ENCODE measurements at regions not wholly inside any gene's neighbourhood (a gene's known extent, or its start where the extent isn't known, plus 50 kb on each side); places are given as distances from the start of the nearest gene placed in this dataset.

- ATAC-seq, result no peak
- Histone ChIP-seq H3K9me1 (ENCODE audit: control insufficient read depth, insufficient read depth, low read length) (no peaks in the 10 kb centered on the region), H3K79me2 (ENCODE audit: control insufficient read depth, insufficient read depth, low read length) (no peaks in the 10 kb centered on the region), H2AFZ (ENCODE audit: low read depth, low read length) (no peak overlapping the region), H3K4me1 (replicated peaks in 1 of 2; ENCODE audit: control insufficient read depth in 2 of 2, insufficient read depth in 2 of 2, low read length in 2 of 2) (peaks cover 9 to 19% of the 10 kb centered on the region in 2 experiments; a peak in 4 of 5 replicates), H3K27me3 (ENCODE audit: control insufficient read depth in 2 of 2, insufficient read depth in 2 of 2, low read length in 2 of 2) (peaks cover 7 to 23% of the 10 kb centered on the region in 2 experiments; a peak in 4 of 5 replicates), H3K9me3 (replicated peaks; ENCODE audit: control insufficient read depth, insufficient read depth, low read depth, low read length) (no peaks in the 10 kb centered on the region), H4K20me1 (replicated peaks; ENCODE audit: control insufficient read depth, insufficient read depth, low read length) (no peaks in the 10 kb centered on the region), H3K27ac (ENCODE audit: extremely low read depth, low read depth, low read length) (no peak overlapping the region), H3K9ac (ENCODE audit: insufficient read depth in 1 of 2, low read depth in 2 of 2, low read length in 2 of 2) (no peak overlapping the region), H3K4me2 (ENCODE audit: insufficient read depth, low read length) (no peak overlapping the region), H3K36me3 (ENCODE audit: control insufficient read depth, insufficient read depth, low read length) (no peaks in the 10 kb centered on the region), H3K4me3 (no peak overlapping the region)
- no peak for DNase-seq (ENCODE audit: extremely low read depth in 1 of 4, low spot score in 3 of 4)
- no peak for FAIRE-seq
- ChIA-PET CTCF (ENCODE audit: low intra/inter-chr PET ratio) (no interaction called here), POLR2A (interaction anchor here (0.5 to 2.3 kb wide), 2 partner anchors 9 to 1238 kb away, joined by 3 to 5 read pairs; no protein-coding TSS in a partner anchor)
- in situ Hi-C loops (cut with MboI), result no loop called here
- BruUV-seq (replicated peaks), result no TSS peak
- intact Hi-C loops (cut with micrococcal nuclease), result no loop called here
- WGBS (ENCODE audit: insufficient coverage, low coverage, missing lambda C conversion rate), result 16% methylated on average over 4 of the region's 4 CpGs
- TF ChIP-seq PBX2 (CRISPR knock-in tag; IDR thresholded peaks at IDR 0.05; ENCODE audit: low read depth) (no peak), PBX2 (tag; conservative IDR thresholded peaks at IDR 0.05; ENCODE audit: low read depth) (no peak), HDAC2 (IDR thresholded peaks at IDR 0.05) (no peak), SMAD1 (IDR thresholded peaks at IDR 0.05; ENCODE audit: low read depth, low read length, partially characterized antibody) (no peak), GABPB1 (CRISPR knock-in tag; IDR thresholded peaks at IDR 0.05) (no peak), ZBED1 (IDR thresholded peaks at IDR 0.05) (no peak), GABPA (tag; conservative IDR thresholded peaks at IDR 0.05; ENCODE audit: low read depth) (no peak), IRF1 (CRISPR knock-in tag; IDR thresholded peaks at IDR 0.05; ENCODE audit: borderline replicate concordance) (no peak), ZNF780A (CRISPR knock-in tag; IDR thresholded peaks at IDR 0.05) (no peak), HNRNPK (IDR thresholded peaks at IDR 0.05; ENCODE audit: low read depth, low read length, poor library complexity, severe bottlenecking) (no peak), TAL1 (IDR thresholded peaks at IDR 0.05) (no peak), GTF3C2 (IDR thresholded peaks at IDR 0.05; ENCODE audit: borderline replicate concordance, extremely low read depth, insufficient read length) (no peak), ZNF512 (tag; IDR thresholded peaks at IDR 0.05) (no peak), HDAC3 (IDR thresholded peaks at IDR 0.05; ENCODE audit: borderline replicate concordance, partially characterized antibody) (no peak), ZNF57 (CRISPR knock-in tag; IDR thresholded peaks at IDR 0.05) (no peak), SNIP1 (IDR thresholded peaks at IDR 0.05; ENCODE audit: low read depth) (no peak), ETV1 (tag; conservative IDR thresholded peaks at IDR 0.05; ENCODE audit: low read depth) (no peak)
Measured at GRCh38 chr6:4369616-4370015, 234.2 kb upstream of the ECI2 start.

All from K562 (cell line).